Testis (tissue), 2 donors: ENCODE measurements at regions not wholly inside any gene's neighbourhood (a gene's known extent, or its start where the extent isn't known, plus 50 kb on each side); places are given as distances from the start of the nearest gene placed in this dataset.

ENCODE experiments used
- CTCF ChIP-seq, 3 experiments: fragments of 450-650 bp in 2 of 3; fragments of 200-600 bp in 1 of 3; sonication (generic) in 1 of 3; IDR thresholded peaks; one replicate each; pipeline ENCODE4 v1.5.1; 2016 to 2019; ENCODE audit warnings: antibody characterized with exemption in 3 of 3, mild to moderate bottlenecking in 2 of 3, moderate library complexity in 1 of 3
- POLR2A ChIP-seq: fragments of 450-650 bp; IDR thresholded peaks from one replicate; pipeline ENCODE4 v1.6.1; 2017; ENCODE audit warnings: antibody characterized with exemption, mild to moderate bottlenecking, moderate library complexity

DNA sequence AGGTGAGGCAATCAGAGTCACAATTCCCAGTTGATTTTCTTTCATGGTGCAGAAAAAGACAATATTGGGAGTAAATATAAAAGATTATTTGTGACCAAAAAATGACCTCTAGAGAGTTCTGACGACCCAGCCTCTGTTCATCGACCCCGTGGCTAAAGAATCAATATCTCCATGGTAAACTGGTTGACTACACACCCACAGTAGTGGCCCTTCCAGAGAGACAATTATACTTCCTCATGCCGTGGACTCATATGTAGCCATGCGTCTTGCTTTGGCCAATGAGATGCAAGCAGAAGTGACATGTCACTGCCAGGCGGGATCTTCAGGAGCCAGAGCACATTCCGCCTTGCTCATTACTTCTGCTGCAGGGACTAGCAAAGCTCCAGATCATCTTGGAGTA is 163.3 kb upstream of the RAD23B start:
- TF ChIP-seq CTCF (IDR thresholded peaks at IDR 0.05), result no peak
- TF ChIP-seq POLR2A, result no peak
